ENCODE measurements at regions not wholly inside any gene's neighbourhood (a gene's known extent, or its start where the extent isn't known, plus 50 kb on each side); places are given as distances from the start of the nearest gene placed in this dataset.

- Mint-ChIP-seq H3K4me3 (no peak overlapping the region), H3K27ac (no peak overlapping the region), H3K27me3 (ENCODE audit: low read depth in 3 of 3) (no peaks in the 10 kb centered on the region), H3K9me3 (peaks cover 0 to 11% (median 1%) of the 10 kb centered on the region in 7 donors), H3K4me1 (no peaks in the 10 kb centered on the region), H3K36me3 (no peaks in the 10 kb centered on the region)
- Histone ChIP-seq H3K4me3 (replicated peaks in 1 of 3; ENCODE audit: low read depth in 2 of 3, low read length in 3 of 3) (no peak overlapping the region), H3K79me2 (ENCODE audit: insufficient read depth, low read length) (no peaks in the 10 kb centered on the region), H3K9me3 (replicated peaks in 1 of 2; ENCODE audit: control insufficient read depth in 1 of 2, insufficient read depth in 1 of 2, low read length in 2 of 2) (peaks cover 0 to 5% of the 10 kb centered on the region in 2 donors), H4K20me1 (ENCODE audit: insufficient read depth, low read length) (no peaks in the 10 kb centered on the region), H2AFZ (ENCODE audit: insufficient read depth, low read depth, low read length, poor library complexity, severe bottlenecking) (no peak overlapping the region), H3K9ac (ENCODE audit: insufficient read depth, low read length, poor library complexity, severe bottlenecking) (no peak overlapping the region), H3K4me2 (replicated peaks; ENCODE audit: extremely low read depth, low read length, poor library complexity, severe bottlenecking) (no peak overlapping the region), H3K27me3 (ENCODE audit: control insufficient read depth in 2 of 2, insufficient read depth in 2 of 2, low read length in 2 of 2) (no peaks in the 10 kb centered on the region), H3K27ac (ENCODE audit: low read depth in 1 of 2, low read length in 2 of 2) (no peak overlapping the region), H3K4me1 (ENCODE audit: control insufficient read depth in 1 of 2, insufficient read depth in 2 of 2, low read length in 2 of 2) (no peaks in the 10 kb centered on the region), H3K36me3 (replicated peaks in 1 of 2; ENCODE audit: control insufficient read depth in 1 of 2, insufficient read depth in 2 of 2, low read length in 2 of 2) (no peaks in the 10 kb centered on the region)
- no peak for DNase-seq
- intact Hi-C loops (cut with micrococcal nuclease) = no loop called here
- WGBS (ENCODE audit: insufficient coverage) = 87% methylated on average over 3 of the region's 4 CpGs
- TF ChIP-seq, protein P1, sequence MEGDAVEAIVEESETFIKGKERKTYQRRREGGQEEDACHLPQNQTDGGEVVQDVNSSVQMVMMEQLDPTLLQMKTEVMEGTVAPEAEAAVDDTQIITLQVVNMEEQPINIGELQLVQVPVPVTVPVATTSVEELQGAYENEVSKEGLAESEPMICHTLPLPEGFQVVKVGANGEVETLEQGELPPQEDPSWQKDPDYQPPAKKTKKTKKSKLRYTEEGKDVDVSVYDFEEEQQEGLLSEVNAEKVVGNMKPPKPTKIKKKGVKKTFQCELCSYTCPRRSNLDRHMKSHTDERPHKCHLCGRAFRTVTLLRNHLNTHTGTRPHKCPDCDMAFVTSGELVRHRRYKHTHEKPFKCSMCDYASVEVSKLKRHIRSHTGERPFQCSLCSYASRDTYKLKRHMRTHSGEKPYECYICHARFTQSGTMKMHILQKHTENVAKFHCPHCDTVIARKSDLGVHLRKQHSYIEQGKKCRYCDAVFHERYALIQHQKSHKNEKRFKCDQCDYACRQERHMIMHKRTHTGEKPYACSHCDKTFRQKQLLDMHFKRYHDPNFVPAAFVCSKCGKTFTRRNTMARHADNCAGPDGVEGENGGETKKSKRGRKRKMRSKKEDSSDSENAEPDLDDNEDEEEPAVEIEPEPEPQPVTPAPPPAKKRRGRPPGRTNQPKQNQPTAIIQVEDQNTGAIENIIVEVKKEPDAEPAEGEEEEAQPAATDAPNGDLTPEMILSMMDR (IDR thresholded peaks at IDR 0.05) = no peak
Observed at GRCh38 chr10:36051500-36051991, 409.4 kb upstream of the FZD8 start.

DNA sequence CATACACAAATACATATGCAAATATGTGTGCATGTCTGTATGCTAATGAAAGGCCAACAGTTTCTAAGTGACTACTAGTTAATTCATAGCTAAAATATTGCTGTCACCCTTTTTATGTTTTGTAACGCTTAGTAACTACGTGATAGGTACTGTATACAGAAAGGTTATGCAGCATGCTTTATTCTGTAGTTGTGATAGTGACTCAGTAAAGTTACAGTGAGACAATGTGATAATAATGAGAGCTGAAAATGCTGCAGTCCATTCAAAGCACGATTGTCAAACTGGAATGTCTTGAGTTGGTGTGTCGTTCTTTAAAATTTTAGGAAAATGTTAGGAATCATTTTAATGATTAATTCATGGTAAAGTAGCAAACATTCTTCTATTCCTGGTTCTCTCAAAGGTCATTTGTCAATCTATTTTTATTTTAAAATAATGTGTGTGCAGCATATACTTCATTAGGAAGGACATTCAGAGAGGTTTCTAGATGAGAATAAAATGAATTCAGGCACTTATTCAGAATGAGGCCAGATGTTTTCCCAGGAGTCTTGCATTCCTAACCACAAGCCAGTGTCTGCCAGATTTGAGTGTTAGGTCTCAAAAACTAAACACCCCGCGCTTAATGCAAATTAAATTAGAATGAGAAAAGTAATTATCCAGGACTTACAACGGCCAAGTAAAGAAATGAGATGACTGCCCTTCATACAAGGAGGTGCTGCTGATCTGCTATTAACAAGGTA is 408.8 kb upstream of the FZD8 start:
- H3K27ac Mint-ChIP-seq = no peak overlapping the region
- no peak overlapping the region for H3K4me3 ChIP-seq (replicated peaks in 1 of 3; ENCODE audit: low read depth in 2 of 3, low read length in 3 of 3)
- TF ChIP-seq, protein P1 (IDR thresholded peaks at IDR 0.05) = no peak
- H3K4me3 Mint-ChIP-seq = no peak overlapping the region
- intact Hi-C loops (cut with micrococcal nuclease) = no loop called here
- no peaks in the 10 kb centered on the region for H3K27me3 Mint-ChIP-seq (ENCODE audit: low read depth in 3 of 3)
- no peaks in the 10 kb centered on the region for H4K20me1 ChIP-seq (ENCODE audit: insufficient read depth, low read length)
- H3K4me1 ChIP-seq (ENCODE audit: control insufficient read depth in 1 of 2, insufficient read depth in 2 of 2, low read length in 2 of 2) = no peaks in the 10 kb centered on the region
- no peak overlapping the region for H3K27ac ChIP-seq (ENCODE audit: low read depth in 1 of 2, low read length in 2 of 2)
- H3K4me1 Mint-ChIP-seq = no peaks in the 10 kb centered on the region
- H3K36me3 Mint-ChIP-seq = no peaks in the 10 kb centered on the region
- no peak overlapping the region for H2AFZ ChIP-seq (ENCODE audit: insufficient read depth, low read depth, low read length, poor library complexity, severe bottlenecking)
- no peaks in the 10 kb centered on the region for H3K79me2 ChIP-seq (ENCODE audit: insufficient read depth, low read length)
- peaks cover 0 to 2% of the 10 kb centered on the region in 2 donors for H3K9me3 ChIP-seq (replicated peaks in 1 of 2; ENCODE audit: control insufficient read depth in 1 of 2, insufficient read depth in 1 of 2, low read length in 2 of 2)
- no peak for DNase-seq
- H3K9me3 Mint-ChIP-seq = peaks cover 0 to 9% (median 1%) of the 10 kb centered on the region in 7 donors
- H3K9ac ChIP-seq (ENCODE audit: insufficient read depth, low read length, poor library complexity, severe bottlenecking) = no peak overlapping the region
- 83% methylated on average over 2 of the region's 7 CpGs for WGBS (ENCODE audit: insufficient coverage)
- H3K4me2 ChIP-seq (replicated peaks; ENCODE audit: extremely low read depth, low read length, poor library complexity, severe bottlenecking) = no peak overlapping the region
- no peaks in the 10 kb centered on the region for H3K27me3 ChIP-seq (ENCODE audit: control insufficient read depth in 2 of 2, insufficient read depth in 2 of 2, low read length in 2 of 2)
- no peaks in the 10 kb centered on the region for H3K36me3 ChIP-seq (replicated peaks in 1 of 2; ENCODE audit: control insufficient read depth in 1 of 2, insufficient read depth in 2 of 2, low read length in 2 of 2)
